GM12873 (cell line): ENCODE measurements at regions not wholly inside any gene's neighbourhood (a gene's known extent, or its start where the extent isn't known, plus 50 kb on each side); places are given as distances from the start of the nearest gene placed in this dataset.

Experiments
- CTCF ChIP-seq: IDR thresholded peaks from 2 replicates; pipeline ENCODE4 v1.5.1; 2012; ENCODE audit warnings: low read depth, mild to moderate bottlenecking, moderate library complexity, low read length, control low read depth; ENCODE audit not compliant: insufficient read depth; ENCODE audit errors: missing control alignments

GRCh38 chr1:191065771-191066170, 588.1 kb upstream of the BRINP3 start:
- TF ChIP-seq CTCF, result no peak

GRCh38 chr1:191074881-191075280, 597.2 kb upstream of the BRINP3 start:
- TF ChIP-seq CTCF, result no peak

DNA sequence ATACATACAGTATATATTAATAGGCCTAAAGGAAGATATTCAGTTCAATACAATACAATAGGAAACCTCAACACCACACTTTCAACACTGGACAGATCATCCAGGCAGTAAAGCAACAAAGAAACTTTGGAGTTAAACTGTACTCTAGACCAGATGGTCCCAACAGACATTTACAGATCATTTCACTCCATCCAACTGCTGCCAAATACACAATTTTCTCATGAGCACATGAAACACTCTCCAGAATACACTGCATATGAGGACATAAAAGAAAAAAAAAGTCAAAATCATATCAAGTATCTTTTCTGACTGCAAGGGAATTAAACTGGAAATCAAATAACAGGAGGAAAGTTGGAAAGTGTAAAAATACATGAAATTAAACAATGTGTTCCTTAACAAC, 607.5 kb upstream of the BRINP3 start:
- no peak for TF ChIP-seq CTCF

- TF ChIP-seq CTCF, result no peak
These were observed 609.2 kb upstream of the BRINP3 start for GRCh38 chr1:191086910-191087309.

DNA sequence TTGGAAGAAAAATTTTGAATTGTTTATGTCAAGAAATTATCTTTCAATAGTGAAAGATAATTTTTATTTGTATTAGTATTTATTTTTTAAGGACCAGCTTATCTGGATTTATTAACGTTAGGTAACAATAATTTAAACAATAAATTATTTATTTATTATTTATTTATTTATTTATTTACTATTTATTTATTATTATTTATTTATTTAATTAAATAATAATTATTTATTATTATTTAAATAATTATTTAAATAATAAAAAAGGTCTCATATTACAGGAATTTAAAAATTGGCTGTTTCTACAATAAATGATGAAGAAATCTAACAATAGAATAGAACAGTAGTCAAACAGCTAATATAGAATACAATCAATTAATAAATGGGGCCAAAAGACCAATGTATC, 618.7 kb upstream of the BRINP3 start:
- no peak for TF ChIP-seq CTCF

DNA sequence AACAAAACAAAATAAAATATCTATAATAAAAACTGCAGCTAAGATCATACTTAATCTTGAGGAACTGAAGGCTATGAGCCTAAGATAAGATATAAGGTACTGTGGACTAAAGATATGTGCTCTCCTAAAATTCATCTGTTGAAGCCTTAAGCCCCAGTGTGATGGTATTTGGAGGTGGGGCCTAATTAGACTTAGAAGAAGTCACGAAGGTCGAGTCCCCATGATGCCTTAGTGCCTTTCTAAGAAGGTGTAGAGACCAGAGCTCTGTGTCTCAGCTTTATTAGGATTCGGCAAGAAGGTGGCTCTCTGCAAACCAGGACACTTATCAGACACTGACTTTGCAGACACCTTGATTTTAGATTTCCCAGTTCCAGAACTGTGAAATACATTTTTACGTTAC, 622.0 kb upstream of the BRINP3 start:
- TF ChIP-seq CTCF, result no peak

- TF ChIP-seq CTCF, result no peak
These were observed 624.3 kb upstream of the BRINP3 start for GRCh38 chr1:191101960-191102359.

DNA sequence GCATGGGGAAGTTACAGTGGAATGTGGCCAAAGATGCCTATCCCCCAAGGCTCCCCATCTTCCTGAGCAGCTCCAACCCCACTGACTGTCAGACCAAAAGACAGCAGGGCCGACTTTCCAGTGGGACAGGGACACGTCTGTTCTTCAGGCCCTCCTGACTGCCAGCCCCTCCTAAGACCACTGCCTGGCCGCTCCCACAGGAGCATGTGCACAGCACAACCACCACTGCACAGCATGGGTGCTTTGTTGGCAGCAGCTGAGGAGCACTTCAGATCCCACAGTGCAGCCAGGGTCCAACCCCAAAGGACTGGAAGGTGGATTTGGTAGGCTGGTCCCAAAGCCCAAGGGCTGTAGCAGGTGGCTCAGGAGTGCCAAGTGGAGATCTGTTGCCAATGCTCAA, 648.3 kb upstream of the BRINP3 start:
- no peak for TF ChIP-seq CTCF
